Activated CD8-positive, alpha-beta memory T cell treated with anti-CD3 and anti-CD28 coated beads for 36 hours (primary cell): ENCODE measurements at regions not wholly inside any gene's neighbourhood (a gene's known extent, or its start where the extent isn't known, plus 50 kb on each side); places are given as distances from the start of the nearest gene placed in this dataset.
"Not testable (repeated sequence)": the region's sequence is repeated elsewhere in the genome, so short reads cannot be mapped to it uniquely, and the experiment has no call there.

Experiments
- CTCF ChIA-PET: fragments of 350-600 bp; sonication (Branson Sonifier 250); formaldehyde crosslinking; loops from one replicate; lab custom pipeline; 2021; ENCODE audit warnings: antibody characterized with exemption; lab: Charles Lee
- POLR2A ChIA-PET: fragments of 350-600 bp; sonication (Branson Sonifier 250); formaldehyde crosslinking; loops from one replicate; lab custom pipeline; 2021; ENCODE audit warnings: antibody characterized with exemption; lab: Charles Lee

DNA sequence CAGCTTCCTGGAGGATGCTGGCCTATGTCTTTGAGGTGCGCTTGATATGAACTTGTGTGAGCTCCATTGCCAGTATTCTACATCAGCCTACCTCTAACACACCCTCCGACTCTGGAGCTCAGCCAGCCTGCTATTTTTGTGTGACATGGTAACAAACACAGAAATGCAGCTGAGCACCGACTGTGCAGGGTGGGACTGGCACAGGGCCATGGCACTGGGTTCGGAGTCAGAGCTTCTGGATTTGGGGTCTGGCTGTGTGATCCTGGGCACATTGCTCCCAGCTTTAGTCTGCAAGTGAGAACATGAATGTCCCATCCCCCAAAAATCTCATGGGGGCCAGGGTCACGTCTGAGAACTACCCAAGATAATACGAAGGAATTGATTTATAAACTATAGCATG is 257.2 kb upstream of the CTBP2 start:
- ChIA-PET CTCF (no interaction called here), POLR2A (no interaction called here)

- CTCF ChIA-PET = no interaction called here
- POLR2A ChIA-PET = no interaction called here
Observed at GRCh38 chr10:125415964-125416363, 255.6 kb upstream of the CTBP2 start.

DNA sequence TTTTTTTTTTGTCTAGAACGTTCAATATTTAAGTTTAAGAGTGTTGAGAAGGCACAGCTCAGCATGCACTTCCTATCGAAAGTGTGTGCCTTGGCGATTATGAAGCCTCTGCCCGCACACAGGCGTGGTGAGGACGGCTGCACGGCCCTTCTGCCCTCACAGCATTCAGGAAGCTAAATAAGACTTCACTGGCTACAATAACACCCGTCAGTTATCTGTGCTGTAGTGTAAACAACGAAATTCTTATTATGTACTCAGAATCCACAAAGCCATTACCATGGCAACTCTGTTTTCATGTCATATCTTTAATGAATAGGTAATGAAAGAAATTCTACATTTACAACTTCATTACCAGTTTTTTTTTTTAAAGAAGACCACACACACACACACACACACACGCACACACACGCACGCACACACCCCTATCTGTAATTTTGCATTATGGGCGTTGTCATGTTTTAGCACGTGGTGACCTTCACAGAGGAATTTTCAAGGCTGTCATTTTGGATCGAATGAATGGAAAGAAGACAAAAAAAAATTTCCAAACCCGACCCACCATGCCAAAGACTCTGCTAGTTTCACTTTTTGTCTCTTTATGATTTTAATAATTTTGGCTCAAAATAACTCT is 254.8 kb upstream of the CTBP2 start:
- ChIA-PET POLR2A (no interaction called here), CTCF (no interaction called here)

GRCh38 chr10:125411724-125412123 is 251.4 kb upstream of the CTBP2 start:
- CTCF ChIA-PET = interaction anchor here (0.6 kb wide), 1 partner anchor 1371 kb away, joined by 3 read pairs; no protein-coding TSS in a partner anchor
- POLR2A ChIA-PET = no interaction called here

- ChIA-PET CTCF (interaction anchor here (1.0 kb wide), 1 partner anchor 106 kb away, joined by 3 read pairs; no protein-coding TSS in a partner anchor), POLR2A (no interaction called here)
Observed at GRCh38 chr10:125409756-125410155, 249.4 kb upstream of the CTBP2 start.

DNA sequence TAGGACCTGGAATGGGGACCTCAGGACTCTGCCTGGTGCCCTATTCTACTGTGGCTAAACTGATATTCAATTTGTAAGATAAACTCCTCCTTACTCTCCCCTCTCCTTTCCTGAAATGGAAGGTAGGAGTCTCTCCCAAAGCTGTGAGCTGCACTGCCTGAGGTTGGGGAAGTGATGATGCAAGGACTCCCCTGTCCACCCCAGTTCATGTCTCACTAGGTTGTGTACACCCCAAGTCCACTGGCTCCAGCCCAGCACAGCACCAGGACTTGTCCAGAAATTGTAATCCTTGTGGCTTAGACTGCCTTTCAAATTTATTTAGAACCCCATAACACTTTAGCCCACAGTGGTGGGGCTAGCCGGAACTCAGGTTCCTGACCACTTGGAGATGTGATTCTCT is 247.2 kb upstream of the CTBP2 start:
- CTCF ChIA-PET = no interaction called here
- POLR2A ChIA-PET = no interaction called here

DNA sequence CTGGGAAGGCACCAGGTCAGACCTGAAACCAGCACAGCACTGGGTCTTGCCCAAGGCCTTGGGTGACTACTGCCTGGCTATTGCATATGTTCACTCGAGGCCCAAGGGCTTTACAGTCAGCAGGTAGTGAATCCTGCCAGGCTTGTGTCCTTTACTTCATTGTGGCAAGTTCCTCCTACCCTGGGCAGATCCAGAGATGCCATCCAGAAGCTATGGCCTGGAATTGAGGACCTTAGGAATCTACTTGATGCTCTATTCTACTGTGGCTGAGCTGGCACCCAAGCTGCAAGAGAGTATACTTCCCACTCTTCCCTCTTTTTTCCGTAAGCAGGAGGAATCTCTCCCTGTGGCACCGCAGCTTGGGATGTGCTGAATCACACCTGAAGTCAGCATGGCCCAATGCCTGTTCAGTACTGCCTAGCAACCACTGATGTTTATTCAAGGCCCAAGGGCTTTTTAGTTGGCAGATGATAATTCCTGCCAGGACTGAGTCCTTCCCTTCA is 246.7 kb upstream of the CTBP2 start:
- POLR2A ChIA-PET = no interaction called here
- CTCF ChIA-PET = no interaction called here

GRCh38 chr10:125404902-125405301 is 244.5 kb upstream of the CTBP2 start:
- POLR2A ChIA-PET, CTCF ChIA-PET: not testable (repeated sequence)

- ChIA-PET CTCF (no interaction called here), POLR2A (no interaction called here)
Observed at GRCh38 chr10:125401462-125401861, 241.1 kb upstream of the CTBP2 start.

GRCh38 chr10:125399289-125399688 is 238.9 kb upstream of the CTBP2 start:
- POLR2A ChIA-PET = no interaction called here
- CTCF ChIA-PET = no interaction called here

GRCh38 chr10:125398270-125398669 is 237.9 kb upstream of the CTBP2 start:
- ChIA-PET CTCF (no interaction called here), POLR2A (no interaction called here)

DNA sequence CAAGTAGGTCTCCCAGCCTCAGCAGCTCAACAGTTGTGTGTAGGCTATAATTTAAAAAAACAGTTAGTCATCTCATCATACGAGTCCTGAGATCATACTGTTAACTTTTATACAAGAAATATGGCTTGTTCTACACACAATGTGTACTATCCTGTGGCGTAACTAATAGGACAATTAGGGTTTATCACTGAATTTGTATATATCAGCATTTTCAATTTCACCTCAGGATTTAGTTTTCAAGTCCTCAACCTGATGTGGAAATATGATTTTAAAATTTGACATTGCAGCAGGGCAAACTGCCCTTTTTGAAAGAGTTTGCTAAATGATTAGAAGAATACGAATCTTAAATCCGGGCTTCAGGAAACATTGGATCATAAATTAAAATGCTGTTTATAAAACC is 237.2 kb upstream of the CTBP2 start:
- ChIA-PET CTCF (no interaction called here), POLR2A (no interaction called here)

DNA sequence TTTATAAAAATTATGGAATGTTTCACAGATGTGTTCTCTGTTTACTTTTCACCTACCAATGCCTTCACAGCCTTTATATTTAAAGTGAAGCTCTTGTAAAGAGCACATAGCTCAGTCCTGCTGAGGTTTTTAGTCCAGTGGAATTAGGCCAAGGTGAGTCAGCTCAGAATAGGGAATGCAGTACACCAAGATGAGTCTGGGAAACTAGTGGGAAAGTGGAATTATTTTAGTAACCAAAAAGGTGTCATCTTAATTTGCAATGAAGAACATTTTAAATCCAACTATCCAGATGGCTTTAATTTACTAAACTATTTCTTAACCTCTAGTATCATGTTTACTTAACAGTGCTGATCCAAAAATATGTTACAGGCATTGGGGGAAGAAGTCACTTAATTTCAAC is 236.3 kb upstream of the CTBP2 start:
- ChIA-PET POLR2A (no interaction called here), CTCF (no interaction called here)

- POLR2A ChIA-PET = no interaction called here
- CTCF ChIA-PET = no interaction called here
Observed at GRCh38 chr10:125392609-125393008, 232.2 kb upstream of the CTBP2 start.

GRCh38 chr10:125392154-125392553 is 231.8 kb upstream of the CTBP2 start:
- POLR2A ChIA-PET = no interaction called here
- CTCF ChIA-PET = no interaction called here

GRCh38 chr10:125389648-125390047 is 229.3 kb upstream of the CTBP2 start:
- CTCF ChIA-PET = no interaction called here
- POLR2A ChIA-PET = no interaction called here

DNA sequence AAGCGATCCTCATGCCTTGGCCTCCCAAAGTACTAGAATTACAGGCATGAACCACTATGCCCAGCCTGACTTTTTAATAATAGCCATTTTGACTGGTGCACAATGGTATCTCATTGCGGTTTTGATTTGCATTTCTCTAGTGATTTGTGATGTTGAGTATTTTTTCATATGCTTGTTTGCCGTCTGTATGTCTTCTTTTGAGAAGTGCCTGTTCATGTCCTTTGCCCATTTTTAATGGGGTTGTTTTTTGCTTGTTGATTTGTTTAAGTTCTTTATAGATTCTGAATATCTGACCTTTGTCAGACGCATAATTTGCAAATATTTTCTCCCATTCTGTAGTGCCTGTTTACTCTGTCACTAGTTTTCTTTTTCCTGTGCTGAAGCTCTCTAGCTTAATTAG is 219.2 kb upstream of the CTBP2 start:
- POLR2A ChIA-PET = no interaction called here
- CTCF ChIA-PET = no interaction called here

GRCh38 chr10:125377368-125377767 is 217.0 kb upstream of the CTBP2 start:
- POLR2A ChIA-PET = no interaction called here
- CTCF ChIA-PET = no interaction called here

GRCh38 chr10:125375210-125375609 is 214.8 kb upstream of the CTBP2 start:
- CTCF ChIA-PET = no interaction called here
- POLR2A ChIA-PET = no interaction called here

- CTCF ChIA-PET = no interaction called here
Observed at GRCh38 chr10:125373546-125373945, 213.2 kb upstream of the CTBP2 start.

DNA sequence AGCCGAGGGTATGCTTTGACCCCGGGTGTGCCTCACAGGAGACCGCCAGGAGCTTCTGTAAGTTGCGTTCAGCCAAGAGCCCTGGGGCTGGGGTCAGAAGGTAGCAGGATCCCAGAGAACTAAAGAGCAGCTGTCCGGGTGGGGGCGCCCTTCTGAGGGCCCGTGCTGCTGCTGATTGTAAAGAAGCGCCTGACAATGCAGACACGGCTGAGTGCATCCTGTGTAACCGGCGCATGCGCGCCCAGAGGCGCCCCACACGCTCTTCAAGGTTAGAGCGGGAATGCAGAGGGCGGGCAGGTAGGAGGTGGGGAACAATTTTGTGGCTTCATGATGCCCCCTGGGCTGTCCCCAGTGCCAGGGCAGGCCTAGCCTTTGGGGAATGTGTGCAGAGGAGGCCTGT is 210.2 kb upstream of the CTBP2 start:
- POLR2A ChIA-PET = no interaction called here
- CTCF ChIA-PET = no interaction called here

More at GRCh38 chr10:125373546-125373945, 213.2 kb upstream of the CTBP2 start:
- POLR2A ChIA-PET = no interaction called here
